Esophagus muscularis mucosa (tissue), 4 donors: ENCODE measurements at regions not wholly inside any gene's neighbourhood (a gene's known extent, or its start where the extent isn't known, plus 50 kb on each side); places are given as distances from the start of the nearest gene placed in this dataset.

Experiments used
- CTCF ChIP-seq, 3 experiments: fragments of 200-600 bp in 2 of 3; fragments of 450-650 bp in 1 of 3; sonication (generic) in 2 of 3; IDR thresholded peaks; one replicate each; pipeline ENCODE4 v1.5.1; 2017 to 2019; ENCODE audit warnings: antibody characterized with exemption in 3 of 3, mild to moderate bottlenecking in 2 of 3, moderate library complexity in 1 of 3
- EP300 ChIP-seq: sonication (generic); formaldehyde crosslinking; IDR thresholded peaks from one replicate; pipeline ENCODE4 v1.6.1; 2017; ENCODE audit warnings: antibody characterized with exemption
- POLR2A ChIP-seq: fragments of 450-650 bp; IDR thresholded peaks from one replicate; pipeline ENCODE4 v1.6.1; 2017; ENCODE audit warnings: antibody characterized with exemption, moderate library complexity, mild to moderate bottlenecking, low read depth

- no peak for TF ChIP-seq POLR2A
- TF ChIP-seq CTCF (IDR thresholded peaks at IDR 0.05) = no peak
- TF ChIP-seq EP300 = no peak
These were observed 58.9 kb upstream of the SEPTIN5 start for GRCh38 chr22:19655399-19655798.
